ENCODE measurements at regions not wholly inside any gene's neighbourhood (a gene's known extent, or its start where the extent isn't known, plus 50 kb on each side); places are given as distances from the start of the nearest gene placed in this dataset.

GRCh38 chr21:20004367-20004766 lies 993.8 kb upstream of the NCAM2 start:
- TF ChIP-seq MAX (IDR thresholded peaks at IDR 0.05; ENCODE audit: low read depth, low read length): no peak
- no peak for TF ChIP-seq CTCF (IDR thresholded peaks at IDR 0.05; ENCODE audit: low read depth, low read length)
- TF ChIP-seq POLR2A (IDR thresholded peaks at IDR 0.05; ENCODE audit: extremely low read depth, insufficient read length): no peak
- TF ChIP-seq MYC (IDR thresholded peaks at IDR 0.05; ENCODE audit: low read depth, low read length): no peak
